ENCODE measurements at regions not wholly inside any gene's neighbourhood (a gene's known extent, or its start where the extent isn't known, plus 50 kb on each side); places are given as distances from the start of the nearest gene placed in this dataset.

DNA sequence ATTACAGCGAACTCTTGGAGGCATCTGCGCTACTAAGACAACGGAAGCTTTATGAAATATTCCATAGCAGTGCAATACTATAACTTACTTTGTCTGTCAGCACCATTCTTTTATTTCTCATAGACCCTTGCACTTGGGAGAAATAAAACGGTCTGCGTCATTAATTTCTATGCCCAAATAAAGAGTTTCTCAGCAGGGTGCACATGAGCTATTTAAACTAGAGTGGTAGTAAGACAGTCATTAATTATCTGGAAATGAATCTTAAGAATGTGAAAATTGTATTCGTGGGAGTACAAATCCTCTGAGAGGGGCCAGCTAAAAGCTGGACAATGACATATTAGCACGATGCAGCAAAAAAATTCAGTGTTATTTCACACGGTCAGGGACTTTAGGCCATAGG, 903.4 kb upstream of the FOXG1 start:
- TF ChIP-seq ZNF555 (tag by site-specific recombination; conservative IDR thresholded peaks at IDR 0.05) (no peak), TCF7L2 (IDR thresholded peaks at IDR 0.05; ENCODE audit: borderline replicate concordance, low read depth, low read length) (no peak), CTCF (tag by site-specific recombination; IDR thresholded peaks at IDR 0.05) (no peak), YY1 (tag by site-specific recombination; IDR thresholded peaks at IDR 0.05) (no peak), ZSCAN23 (tag by site-specific recombination; IDR thresholded peaks at IDR 0.05) (no peak), ZNF776 (tag by site-specific recombination; IDR thresholded peaks at IDR 0.05; ENCODE audit: borderline replicate concordance) (no peak), ZNF747 (tag by site-specific recombination; IDR thresholded peaks at IDR 0.05) (no peak), ZBTB26 (tag by site-specific recombination; optimal IDR thresholded peaks at IDR 0.05) (no peak), ZNF335 (tag by site-specific recombination; conservative IDR thresholded peaks at IDR 0.05) (no peak), ZNF561 (tag by site-specific recombination; IDR thresholded peaks at IDR 0.05; ENCODE audit: borderline replicate concordance) (no peak), ZNF292 (tag by site-specific recombination; IDR thresholded peaks at IDR 0.05; ENCODE audit: borderline replicate concordance, low read depth) (no peak)

Measured in HEK293 (cell line).